Thyroid gland (tissue), 4 donors: ENCODE measurements at regions not wholly inside any gene's neighbourhood (a gene's known extent, or its start where the extent isn't known, plus 50 kb on each side); places are given as distances from the start of the nearest gene placed in this dataset.

Experiments used
- DNase-seq, 2 donors: peaks; one replicate each; pipeline ENCODE4 v3.0.0-alpha.2; 2019
- H3K27ac ChIP-seq, 3 donors: fragments of 200-600 bp; sonication (generic); 1 replicate in 2 of 3; 2 replicates in 1 of 3; pipeline ENCODE4 v1.5.1; 2016 to 2019; ENCODE audit warnings: mild to moderate bottlenecking in 1 of 3, moderate library complexity in 1 of 3
- H3K27me3 ChIP-seq: fragments of 200-600 bp; sonication (generic); one replicate; pipeline ENCODE4 v1.5.1; 2019
- H3K36me3 ChIP-seq, 2 donors: fragments of 200-600 bp; sonication (generic); one replicate each; pipeline ENCODE4 v1.5.1; 2016 to 2019
- H3K4me1 ChIP-seq, 2 donors: fragments of 200-600 bp; sonication (generic); one replicate each; pipeline ENCODE4 v1.5.1; 2017 to 2019
- H3K4me3 ChIP-seq, 3 donors: fragments of 200-600 bp; sonication (generic); replicated peaks in 1 of 3; 1 replicate in 2 of 3; 2 replicates in 1 of 3; pipeline ENCODE4 v1.5.1; 2016; ENCODE audit warnings: mild to moderate bottlenecking in 1 of 3
- H3K9me3 ChIP-seq: fragments of 200-600 bp; sonication (generic); one replicate; pipeline ENCODE4 v1.5.1; 2017
- POLR2A ChIP-seq, 2 donors: fragments of 450-650 bp; IDR thresholded peaks; one replicate each; pipeline ENCODE4 v1.6.1; 2017; ENCODE audit warnings: antibody characterized with exemption in 2 of 2, mild to moderate bottlenecking in 2 of 2, moderate library complexity in 1 of 2
- WGBS, 2 donors: methylation state at CpG; one replicate each; pipeline ENCODE4 v1.1.5; 2017; 5-methylcytosine and 5-hydroxymethylcytosine counted together
- intact Hi-C: fragments of 100-400 bp; cut with DNase I; formaldehyde crosslinking; loops from one replicate; pipeline ENCODE4 v1.15.1; 2023
- TF ChIP-seq, protein P1 (sequence below), 6 experiments: fragments of 200-600 bp in 3 of 6; fragments of 450-650 bp in 3 of 6; sonication (generic) in 3 of 6; IDR thresholded peaks; one replicate each; pipeline ENCODE4 v1.5.1; 2016 to 2019; ENCODE audit warnings: antibody characterized with exemption in 6 of 6, mild to moderate bottlenecking in 2 of 6, inconsistent platforms in 1 of 6, moderate library complexity in 1 of 6

DNA sequence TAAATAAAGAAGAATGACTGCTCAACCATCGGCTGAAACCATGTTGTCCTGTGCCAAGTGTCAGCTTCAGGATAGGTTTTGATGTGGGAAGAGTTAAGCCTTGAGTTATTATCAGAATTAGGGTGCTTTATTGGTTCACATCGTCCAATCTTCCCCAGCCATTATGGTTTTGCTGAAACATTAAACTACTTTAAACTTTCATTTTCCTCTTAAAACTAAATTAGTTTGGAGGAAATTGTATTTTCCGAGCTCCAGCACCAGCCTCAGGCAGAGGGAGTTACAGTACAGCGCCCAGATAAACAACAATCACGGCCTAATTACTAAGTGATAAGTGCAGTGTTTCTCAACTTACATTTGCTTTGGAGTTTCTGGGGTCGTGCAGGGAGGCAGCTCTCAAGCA, 80.2 kb downstream of the TMEM114 start:
- intact Hi-C loops: no loop called here
- H3K9me3 ChIP-seq: no peaks in the 10 kb centered on the region
- no peak overlapping the region for H3K27ac ChIP-seq
- H3K36me3 ChIP-seq: no peaks in the 10 kb centered on the region
- no peak for DNase-seq
- no peaks in the 10 kb centered on the region for H3K27me3 ChIP-seq
- H3K4me3 ChIP-seq: no peak overlapping the region
- no peak for TF ChIP-seq POLR2A (IDR thresholded peaks at IDR 0.05)
- TF ChIP-seq, protein P1, sequence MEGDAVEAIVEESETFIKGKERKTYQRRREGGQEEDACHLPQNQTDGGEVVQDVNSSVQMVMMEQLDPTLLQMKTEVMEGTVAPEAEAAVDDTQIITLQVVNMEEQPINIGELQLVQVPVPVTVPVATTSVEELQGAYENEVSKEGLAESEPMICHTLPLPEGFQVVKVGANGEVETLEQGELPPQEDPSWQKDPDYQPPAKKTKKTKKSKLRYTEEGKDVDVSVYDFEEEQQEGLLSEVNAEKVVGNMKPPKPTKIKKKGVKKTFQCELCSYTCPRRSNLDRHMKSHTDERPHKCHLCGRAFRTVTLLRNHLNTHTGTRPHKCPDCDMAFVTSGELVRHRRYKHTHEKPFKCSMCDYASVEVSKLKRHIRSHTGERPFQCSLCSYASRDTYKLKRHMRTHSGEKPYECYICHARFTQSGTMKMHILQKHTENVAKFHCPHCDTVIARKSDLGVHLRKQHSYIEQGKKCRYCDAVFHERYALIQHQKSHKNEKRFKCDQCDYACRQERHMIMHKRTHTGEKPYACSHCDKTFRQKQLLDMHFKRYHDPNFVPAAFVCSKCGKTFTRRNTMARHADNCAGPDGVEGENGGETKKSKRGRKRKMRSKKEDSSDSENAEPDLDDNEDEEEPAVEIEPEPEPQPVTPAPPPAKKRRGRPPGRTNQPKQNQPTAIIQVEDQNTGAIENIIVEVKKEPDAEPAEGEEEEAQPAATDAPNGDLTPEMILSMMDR (IDR thresholded peaks at IDR 0.05): no peak
- WGBS, 2 donors: 54 to 55% methylated on average over 6 of the region's 6 CpGs
- H3K4me1 ChIP-seq: no peaks in the 10 kb centered on the region

DNA sequence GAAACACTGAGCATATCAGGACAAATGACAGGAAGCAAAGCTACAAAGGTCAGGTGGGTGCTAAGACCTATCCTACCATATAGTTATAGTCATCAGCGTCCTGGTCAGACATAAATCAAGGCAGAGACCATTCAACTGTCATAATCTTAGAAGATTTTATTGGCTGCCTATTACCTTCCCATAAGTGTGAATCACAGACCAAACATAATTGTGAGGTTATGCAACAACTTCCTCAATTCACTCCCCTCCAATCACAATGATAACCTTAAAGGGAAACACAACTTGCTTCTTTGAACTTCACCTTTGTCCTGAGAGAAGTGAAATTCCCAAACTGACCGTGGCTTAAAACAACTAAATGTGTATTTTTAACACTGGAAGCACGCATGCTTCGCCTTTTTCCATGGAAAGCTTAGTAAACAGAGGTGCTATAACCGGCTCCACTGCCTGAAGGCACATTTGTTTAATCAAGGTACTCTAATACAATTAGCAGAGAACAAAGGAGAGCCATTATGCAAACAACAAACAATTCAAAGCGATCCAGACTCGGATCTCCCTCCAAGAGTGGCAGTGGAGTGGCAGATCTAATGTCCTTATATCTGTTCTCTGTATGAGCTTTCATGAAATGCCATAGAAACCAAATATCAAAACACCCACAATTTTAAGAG, 84.9 kb downstream of the TMEM114 start:
- TF ChIP-seq POLR2A (IDR thresholded peaks at IDR 0.05): no peak
- TF ChIP-seq, protein P1 (IDR thresholded peaks at IDR 0.05): no peak
- DNase-seq: no peak
- 22 to 26% methylated on average over 7 of the region's 7 CpGs for whole genome bisulfite sequencing, 2 donors
- Histone ChIP-seq H3K36me3 (no peaks in the 10 kb centered on the region), H3K27me3 (no peaks in the 10 kb centered on the region), H3K9me3 (no peaks in the 10 kb centered on the region), H3K27ac (no peak overlapping the region), H3K4me1 (no peaks in the 10 kb centered on the region), H3K4me3 (no peak overlapping the region)
- intact Hi-C loops: no loop called here

DNA sequence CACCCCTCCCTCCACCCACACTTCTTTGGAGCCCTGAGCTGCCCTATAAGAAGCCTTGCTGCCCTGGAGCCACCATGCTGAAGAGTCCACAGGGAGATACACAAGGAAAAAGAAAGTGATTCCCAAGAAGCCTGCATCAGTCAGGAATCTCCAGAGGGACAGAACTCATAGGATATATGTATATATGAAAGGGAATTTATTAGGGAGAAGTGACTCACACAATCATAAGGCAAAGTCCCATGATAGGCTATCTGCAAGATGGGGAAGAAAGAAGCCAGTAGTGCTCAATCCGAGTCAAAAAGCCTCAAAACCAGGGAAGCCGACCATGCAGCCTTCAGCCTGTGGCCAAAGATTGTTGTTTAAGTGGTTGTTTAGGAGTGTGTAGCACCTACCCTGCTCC, 87.9 kb downstream of the TMEM114 start:
- 65 to 69% methylated on average over 2 of the region's 2 CpGs for WGBS, 2 donors
- DNase-seq: no peak
- no peaks in the 10 kb centered on the region for H3K9me3 ChIP-seq
- H3K36me3 ChIP-seq: no peaks in the 10 kb centered on the region
- no peak overlapping the region for H3K27ac ChIP-seq
- intact Hi-C loops: no loop called here
- no peaks in the 10 kb centered on the region for H3K27me3 ChIP-seq
- TF ChIP-seq, protein P1 (IDR thresholded peaks at IDR 0.05): no peak
- TF ChIP-seq POLR2A (IDR thresholded peaks at IDR 0.05): no peak
- H3K4me1 ChIP-seq: no peaks in the 10 kb centered on the region
- H3K4me3 ChIP-seq: no peak overlapping the region

DNA sequence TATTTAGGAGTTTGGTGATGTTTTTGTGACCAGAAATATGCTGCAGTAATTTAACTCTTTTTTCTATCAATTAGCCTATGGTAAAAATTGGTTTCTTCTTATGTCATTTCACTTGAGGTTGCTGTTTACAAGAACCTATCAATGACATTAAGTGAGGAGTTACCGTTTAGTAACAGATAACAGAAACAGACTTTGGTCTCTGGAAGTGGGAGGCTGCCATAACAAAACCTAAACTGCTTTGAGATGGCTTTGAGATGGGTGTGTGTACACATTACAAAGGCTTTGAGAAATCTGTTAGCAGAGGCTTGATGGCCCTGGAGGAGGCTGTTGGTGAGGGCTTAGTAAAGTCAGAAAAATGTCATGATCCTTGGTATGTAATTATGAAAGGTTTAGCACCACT, 90.0 kb downstream of the TMEM114 start:
- no peaks in the 10 kb centered on the region for H3K27me3 ChIP-seq
- intact Hi-C loops: no loop called here
- DNase-seq: no peak
- H3K9me3 ChIP-seq: no peaks in the 10 kb centered on the region
- no peaks in the 10 kb centered on the region for H3K4me1 ChIP-seq
- no peak overlapping the region for H3K27ac ChIP-seq
- H3K36me3 ChIP-seq: no peaks in the 10 kb centered on the region
- no peak overlapping the region for H3K4me3 ChIP-seq
- WGBS, 2 donors: 43 to 48% methylated on average over 1 of the region's 1 CpG
- no peak for TF ChIP-seq POLR2A (IDR thresholded peaks at IDR 0.05)
- TF ChIP-seq, protein P1 (IDR thresholded peaks at IDR 0.05): no peak

DNA sequence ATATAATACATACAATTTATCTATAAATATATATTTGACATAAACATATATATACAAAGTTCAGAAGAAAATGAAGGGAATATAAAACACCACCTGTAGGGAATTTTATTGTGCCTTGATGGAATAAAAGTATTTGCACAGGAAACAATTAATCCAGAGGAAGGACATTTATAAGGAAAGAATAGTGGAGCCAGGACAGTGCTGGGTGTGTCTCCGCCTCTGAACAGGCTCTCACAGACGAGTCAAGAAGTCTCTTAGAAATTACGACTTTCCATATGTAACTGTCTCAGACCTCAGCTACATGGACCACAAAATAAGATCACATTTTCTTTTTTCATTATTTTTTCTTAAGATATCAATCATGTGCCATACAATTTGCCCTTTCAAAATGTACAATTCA, 93.9 kb downstream of the TMEM114 start:
- no peaks in the 10 kb centered on the region for H3K27me3 ChIP-seq
- H3K4me1 ChIP-seq: no peaks in the 10 kb centered on the region
- WGBS, 2 donors: 55 to 60% methylated on average over 3 of the region's 3 CpGs
- H3K27ac ChIP-seq: no peak overlapping the region
- DNase-seq: no peak
- H3K4me3 ChIP-seq: no peak overlapping the region
- TF ChIP-seq, protein P1 (IDR thresholded peaks at IDR 0.05): no peak
- TF ChIP-seq POLR2A (IDR thresholded peaks at IDR 0.05): no peak
- no peaks in the 10 kb centered on the region for H3K36me3 ChIP-seq
- intact Hi-C loops: no loop called here
- H3K9me3 ChIP-seq: no peaks in the 10 kb centered on the region
